NOMO-1 treated with DMSO at 0.1 percent for 48 hours (cell line): ENCODE measurements at regions not wholly inside any gene's neighbourhood (a gene's known extent, or its start where the extent isn't known, plus 50 kb on each side); places are given as distances from the start of the nearest gene placed in this dataset.
"Not testable (repeated sequence)": the region's sequence is repeated elsewhere in the genome, so short reads cannot be mapped to it uniquely, and the experiment has no call there.

ENCODE experiments used
- DNase-seq: peaks from one replicate; lab custom pipeline; 2025; ENCODE audit not compliant: unreplicated experiment; lab: John Stamatoyannopoulos, UW

- not testable (repeated sequence) for DNase-seq
Measured at GRCh38 chr15:30688684-30689083, 62.8 kb downstream of the ARHGAP11B start.

GRCh38 chr15:30690153-30690552, 64.2 kb downstream of the ARHGAP11B start:
- not testable (repeated sequence) for DNase-seq

- DNase-seq, result not testable (repeated sequence)
Measured at GRCh38 chr15:30695811-30696210, 69.9 kb downstream of the ARHGAP11B start.

DNA sequence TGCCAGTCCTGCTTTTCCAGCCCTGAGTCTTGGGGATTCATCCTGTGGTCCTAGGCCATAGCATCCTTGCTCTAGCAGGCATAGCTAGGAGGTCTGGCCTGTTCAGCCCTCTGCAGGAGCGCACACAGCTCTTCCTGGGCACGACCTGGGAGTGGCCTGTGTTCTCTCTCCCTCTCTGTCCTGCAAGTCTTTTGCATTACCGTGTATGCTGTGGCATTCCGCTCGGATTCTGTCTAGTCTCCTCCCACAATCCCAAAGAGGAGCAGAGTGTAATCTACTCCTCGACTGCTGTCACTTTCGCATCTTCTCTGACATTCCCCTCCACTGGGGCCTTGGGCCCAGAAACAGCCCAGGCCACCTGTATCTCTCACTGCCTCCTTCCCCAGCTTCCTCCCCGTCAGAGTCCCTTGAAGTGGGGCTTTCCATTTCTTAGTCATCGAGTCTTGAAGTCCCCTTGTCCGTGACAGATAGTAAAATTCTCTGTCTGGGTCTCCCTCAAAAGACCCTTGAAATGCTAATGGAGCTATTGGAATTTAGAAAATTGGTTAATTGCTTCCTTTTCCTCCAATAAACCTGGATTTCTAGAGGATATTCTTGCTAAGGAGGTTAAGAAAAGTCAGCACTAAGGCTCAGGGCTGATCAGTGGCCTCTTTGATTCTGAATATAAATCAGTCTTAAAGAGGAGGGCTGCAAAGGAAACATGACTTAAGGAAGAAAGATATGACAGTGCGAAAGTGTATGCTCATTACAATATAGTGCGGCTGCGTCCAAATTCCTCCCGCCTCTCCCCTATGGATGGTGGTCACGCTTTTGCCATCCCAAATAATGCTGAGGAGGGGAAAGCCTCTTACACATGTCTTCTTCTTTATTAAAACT, 70.7 kb downstream of the ARHGAP11B start:
- not testable (repeated sequence) for DNase-seq

GRCh38 chr15:30697315-30697685, 71.4 kb downstream of the ARHGAP11B start:
- not testable (repeated sequence) for DNase-seq

GRCh38 chr15:30700006-30700597, 74.2 kb downstream of the ARHGAP11B start:
- not testable (repeated sequence) for DNase-seq

GRCh38 chr15:30707976-30708685, 82.2 kb downstream of the ARHGAP11B start:
- DNase-seq, result not testable (repeated sequence)

DNA sequence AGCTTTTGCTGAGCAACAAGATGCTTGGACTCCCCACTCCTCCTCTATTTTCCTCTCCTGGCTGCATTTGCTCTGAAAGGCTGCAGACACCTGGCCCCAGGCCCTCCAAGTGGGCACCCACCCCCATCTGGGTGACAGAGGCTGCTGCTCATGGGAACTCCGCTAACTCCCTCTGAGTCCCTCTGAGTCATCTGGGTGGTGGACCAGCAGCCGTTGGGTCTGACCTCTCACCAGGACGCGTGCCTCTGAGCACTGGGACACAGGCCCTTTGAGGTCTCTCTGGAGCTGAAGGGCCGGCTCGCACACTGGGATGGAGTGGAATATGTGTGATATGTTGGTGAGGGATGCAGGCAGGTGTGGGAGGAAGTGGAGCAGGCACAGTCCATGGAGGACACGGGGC, 82.9 kb downstream of the ARHGAP11B start:
- not testable (repeated sequence) for DNase-seq

DNA sequence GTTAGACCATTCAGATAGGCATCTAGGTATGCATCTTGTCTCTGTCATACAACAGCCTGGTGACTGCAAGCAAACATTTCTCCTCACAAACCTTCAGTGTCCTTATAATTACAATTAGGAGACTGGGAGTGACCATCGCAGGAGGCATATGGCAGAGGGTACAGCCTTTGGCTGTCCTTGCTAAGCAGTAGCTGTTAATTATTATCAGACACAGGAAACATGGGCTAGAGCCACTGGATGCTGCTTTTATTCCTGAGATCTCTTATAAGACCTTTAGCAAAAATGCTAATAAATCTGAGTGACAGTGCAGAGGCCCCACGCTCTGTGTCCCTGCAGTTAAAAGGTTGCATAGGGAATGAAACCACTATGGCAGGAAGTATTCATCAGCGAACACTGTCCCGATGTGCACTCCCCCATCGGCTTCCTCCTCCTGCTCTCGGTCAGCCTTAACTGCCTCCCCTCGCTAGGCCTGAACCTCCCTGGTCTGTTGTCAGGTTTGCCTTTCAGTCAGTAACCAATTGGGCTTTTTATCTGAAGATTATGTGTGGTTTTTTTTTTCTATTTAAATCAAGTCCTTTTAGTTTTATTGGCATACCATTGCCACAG, 92.2 kb downstream of the ARHGAP11B start:
- not testable (repeated sequence) for DNase-seq

- not testable (repeated sequence) for DNase-seq
Measured at GRCh38 chr15:30719363-30719762, 93.4 kb downstream of the ARHGAP11B start.

GRCh38 chr15:30720825-30721224, 94.9 kb downstream of the ARHGAP11B start:
- not testable (repeated sequence) for DNase-seq

GRCh38 chr15:30721529-30721928, 95.6 kb downstream of the ARHGAP11B start:
- not testable (repeated sequence) for DNase-seq

DNA sequence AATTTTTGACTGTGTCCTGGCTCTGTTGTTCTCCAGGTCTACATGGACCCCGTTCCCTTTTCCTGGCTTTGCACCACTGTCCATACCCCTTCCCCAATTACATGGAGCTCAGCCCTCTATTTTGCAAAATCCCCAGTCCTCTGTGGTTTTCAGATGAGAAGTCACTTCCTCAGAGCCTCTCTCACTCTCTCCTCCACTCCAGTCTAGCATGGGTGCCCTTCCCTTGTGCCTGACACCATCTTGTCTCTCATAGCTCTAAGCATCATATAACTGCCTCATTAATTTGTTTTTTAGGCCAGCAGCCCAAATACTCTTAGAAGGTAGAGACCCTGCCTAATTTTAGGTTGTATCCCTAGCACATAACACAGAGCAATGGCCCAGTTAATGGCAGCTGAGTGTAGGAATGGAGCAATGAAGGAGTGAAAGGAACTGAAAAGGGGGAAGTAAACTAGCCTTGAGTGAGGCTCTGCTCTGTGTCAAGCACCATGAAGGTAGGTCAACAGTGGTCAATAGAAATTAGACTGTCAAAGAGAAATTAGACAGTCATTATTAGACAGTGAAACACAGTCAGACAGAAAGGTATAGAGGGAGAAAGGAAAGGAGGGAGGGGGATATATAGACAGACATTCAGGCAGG, 97.7 kb downstream of the ARHGAP11B start:
- not testable (repeated sequence) for DNase-seq

GRCh38 chr15:30729880-30730590, 104.1 kb downstream of the ARHGAP11B start:
- DNase-seq, result not testable (repeated sequence)

DNA sequence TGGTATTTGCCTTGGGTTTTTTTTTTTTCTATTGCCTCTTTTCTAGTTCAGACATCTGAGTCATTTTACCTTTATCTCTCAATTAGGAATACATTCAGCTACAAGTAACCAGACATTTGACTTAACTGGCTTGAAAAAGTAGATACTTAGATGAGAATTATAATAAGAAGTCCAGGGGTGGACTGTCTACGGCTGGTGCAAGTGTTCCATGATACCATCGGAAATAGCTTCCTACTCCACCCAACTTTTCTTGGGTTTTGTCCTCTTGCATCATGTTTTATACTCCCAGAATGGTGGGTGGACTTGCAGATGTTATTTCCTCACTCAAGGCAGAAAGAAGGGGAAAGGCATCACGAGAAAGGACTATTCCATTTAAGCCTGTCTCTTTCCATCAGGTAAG, 104.7 kb downstream of the ARHGAP11B start:
- not testable (repeated sequence) for DNase-seq

DNA sequence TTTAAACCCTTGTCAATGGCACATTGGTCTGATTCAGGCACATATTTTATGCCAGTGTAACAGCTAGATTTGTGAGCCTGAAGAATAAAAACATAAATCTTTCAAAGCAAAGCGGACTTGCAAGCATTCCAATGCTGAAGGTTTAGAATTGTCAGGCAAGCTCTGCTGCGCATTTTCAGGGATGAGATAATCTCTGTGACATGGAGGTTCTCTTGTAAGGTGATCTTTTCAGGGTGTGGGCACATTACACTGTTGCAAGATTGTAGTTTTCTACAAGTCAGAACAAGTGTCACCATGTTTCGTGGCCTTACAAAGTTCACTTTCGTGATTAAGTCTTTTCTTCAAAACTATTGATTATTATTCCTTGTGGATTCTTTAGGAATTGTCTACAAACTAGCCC, 106.2 kb downstream of the ARHGAP11B start:
- not testable (repeated sequence) for DNase-seq

GRCh38 chr15:30735884-30736564, 110.1 kb downstream of the ARHGAP11B start:
- DNase-seq, result not testable (repeated sequence)

GRCh38 chr15:30742796-30743195, 116.9 kb downstream of the ARHGAP11B start:
- not testable (repeated sequence) for DNase-seq

- not testable (repeated sequence) for DNase-seq
Measured at GRCh38 chr15:30749048-30749447, 123.1 kb downstream of the ARHGAP11B start.
